HCT116 (cell line): ENCODE measurements at regions not wholly inside any gene's neighbourhood (a gene's known extent, or its start where the extent isn't known, plus 50 kb on each side); places are given as distances from the start of the nearest gene placed in this dataset.

Source experiments
- CTCF ChIP-seq, 3 experiments: fragments of 200-600 bp in 1 of 3; sonication (generic) in 1 of 3; IDR thresholded peaks in 2 of 3; conservative IDR thresholded peaks in 1 of 3; 2 replicates each; pipeline ENCODE4 v1.5.1; 2012 to 2017; ENCODE audit warnings: low read depth in 2 of 3, low read length in 2 of 3, antibody characterized with exemption in 1 of 3, borderline replicate concordance in 1 of 3, control low read depth in 1 of 3, mild to moderate bottlenecking in 1 of 3, mixed read lengths in 1 of 3, mixed run types in 1 of 3, moderate library complexity in 1 of 3; ENCODE audit not compliant: insufficient read depth in 1 of 3
- EZH2 ChIP-seq: fragments of 200-600 bp; sonication (generic); IDR thresholded peaks from 2 replicates; pipeline ENCODE4 v1.6.1; 2017; ENCODE audit warnings: antibody characterized with exemption, mixed run types
- EZH2phosphoT487 ChIP-seq: fragments of 200-600 bp; IDR thresholded peaks from 2 replicates; pipeline ENCODE4 v1.6.1; 2018; ENCODE audit warnings: antibody characterized with exemption, borderline replicate concordance
- POLR2A ChIP-seq: IDR thresholded peaks from 2 replicates; pipeline ENCODE4 v1.7.0; 2011; ENCODE audit warnings: borderline replicate concordance; ENCODE audit not compliant: insufficient read depth, insufficient read length; ENCODE audit errors: extremely low read depth
- POLR2AphosphoS5 ChIP-seq: IDR thresholded peaks from 2 replicates; pipeline ENCODE4 v1.6.1; 2011; ENCODE audit warnings: mild to moderate bottlenecking, low read depth, low read length, moderate library complexity
- SP1 ChIP-seq: IDR thresholded peaks from 2 replicates; pipeline ENCODE4 v1.6.1; 2012; ENCODE audit warnings: low read depth
- TCF7L2 ChIP-seq: IDR thresholded peaks from 2 replicates; pipeline ENCODE4 v1.7.0; 2011; ENCODE audit warnings: borderline replicate concordance, inconsistent platforms; ENCODE audit not compliant: insufficient read depth, insufficient read length; ENCODE audit errors: extremely low read depth
- YY1 ChIP-seq: IDR thresholded peaks from 2 replicates; pipeline ENCODE4 v1.6.1; 2011; ENCODE audit warnings: low read length, low read depth, moderate library complexity, mild to moderate bottlenecking; ENCODE audit not compliant: insufficient replicate concordance; ENCODE audit errors: extremely low read depth
- ZBTB33 ChIP-seq: IDR thresholded peaks from 2 replicates; pipeline ENCODE4 v1.6.1; 2011; ENCODE audit warnings: mild to moderate bottlenecking, low read length, moderate library complexity; ENCODE audit not compliant: insufficient replicate concordance; ENCODE audit errors: extremely low read depth

- TF ChIP-seq EZH2phosphoT487: no peak
- TF ChIP-seq POLR2A: no peak
- no peak for TF ChIP-seq CTCF (IDR thresholded peaks at IDR 0.05 in 2 of 3, conservative IDR thresholded peaks at IDR 0.05 in 1 of 3; ENCODE audit: borderline replicate concordance in 1 of 3, insufficient read depth in 1 of 3, low read depth in 2 of 3, low read length in 2 of 3)
- no peak for TF ChIP-seq SP1
- TF ChIP-seq POLR2AphosphoS5: no peak
- no peak for TF ChIP-seq EZH2
- TF ChIP-seq TCF7L2: no peak
- TF ChIP-seq ZBTB33: no peak
- no peak for TF ChIP-seq YY1
Observed at GRCh38 chr9:80222466-80223169, 650.9 kb downstream of the TLE4 start.
